Spleen (tissue), 11 donors: ENCODE measurements at regions not wholly inside any gene's neighbourhood (a gene's known extent, or its start where the extent isn't known, plus 50 kb on each side); places are given as distances from the start of the nearest gene placed in this dataset.

Source experiments
- DNase-seq: peaks from one replicate; pipeline ENCODE4 v3.0.0-alpha.2; 2020
- H3K27ac ChIP-seq, 8 donors: fragments of 200-600 bp; sonication (generic) in 7 of 8; 1 replicate in 4 of 8; 2 replicates in 4 of 8; pipeline versions ENCODE4 v1.5.0 to v1.8.0; 2016 to 2021; ENCODE audit warnings: inconsistent platforms in 4 of 8, mild to moderate bottlenecking in 4 of 8, moderate library complexity in 1 of 8
- H3K27me3 ChIP-seq, 7 donors: fragments of 200-600 bp; sonication (generic) in 6 of 7; replicated peaks in 1 of 7; 1 replicate in 4 of 7; 2 replicates in 3 of 7; pipeline versions ENCODE4 v1.5.0 to v1.8.0; 2016 to 2021; ENCODE audit warnings: inconsistent platforms in 3 of 7, mild to moderate bottlenecking in 1 of 7
- H3K36me3 ChIP-seq, 6 donors: fragments of 200-600 bp; sonication (generic) in 5 of 6; 1 replicate in 4 of 6; 2 replicates in 2 of 6; pipeline versions ENCODE4 v1.5.0 to v1.8.0; 2016 to 2021; ENCODE audit warnings: inconsistent platforms in 2 of 6
- H3K4me1 ChIP-seq, 6 donors: fragments of 200-600 bp; sonication (generic) in 5 of 6; 1 replicate in 3 of 6; 2 replicates in 3 of 6; pipeline versions ENCODE4 v1.5.0 to v1.8.0; 2016 to 2021; ENCODE audit warnings: inconsistent platforms in 3 of 6
- H3K4me3 ChIP-seq, 8 donors: fragments of 200-600 bp; sonication (generic) in 7 of 8; 1 replicate in 4 of 8; 2 replicates in 4 of 8; pipeline versions ENCODE4 v1.5.0 to v1.8.0; 2016 to 2021; ENCODE audit warnings: inconsistent platforms in 4 of 8, mild to moderate bottlenecking in 4 of 8, moderate library complexity in 2 of 8
- H3K9me3 ChIP-seq, 8 donors: fragments of 200-600 bp; sonication (generic) in 7 of 8; 1 replicate in 4 of 8; 2 replicates in 4 of 8; pipeline versions ENCODE4 v1.5.0 to v1.8.0; 2016 to 2021; ENCODE audit warnings: inconsistent platforms in 4 of 8
- CTCF ChIP-seq, 11 experiments: fragments of 200-600 bp in 7 of 11; fragments of 450-650 bp in 4 of 11; sonication (generic) in 4 of 11; IDR thresholded peaks in 8 of 11; conservative IDR thresholded peaks in 3 of 11; 1 replicate in 7 of 11; 2 replicates in 4 of 11; pipeline versions ENCODE4 v1.4.0 to v1.8.0; 2016 to 2021; ENCODE audit warnings: antibody characterized with exemption in 11 of 11, inconsistent platforms in 4 of 11, mild to moderate bottlenecking in 1 of 11
- POLR2A ChIP-seq, 3 donors: fragments of 450-650 bp; IDR thresholded peaks; one replicate each; pipeline ENCODE4 v1.5.1; 2017; ENCODE audit warnings: antibody characterized with exemption in 3 of 3, mild to moderate bottlenecking in 1 of 3
- POLR2AphosphoS5 ChIP-seq, 3 donors: sonication (generic); formaldehyde crosslinking; IDR thresholded peaks; one replicate each; pipeline ENCODE4 v1.5.1; 2017; ENCODE audit warnings: antibody characterized with exemption in 3 of 3
- WGBS, 5 donors: extraction: QIAGEN DNeasy Blood & Tissue Kit in 3 of 5; methylation state at CpG; one replicate each; pipeline versions ENCODE4 v1.1.5 to v1.1.7; 2013 to 2018; 5-methylcytosine and 5-hydroxymethylcytosine counted together
- intact Hi-C: fragments of 100-400 bp; cut with DNase I; formaldehyde crosslinking; loops from one replicate; pipeline ENCODE4 v1.15.0; 2023; ENCODE audit warnings: low total_unique reads
- donor health status: healthy with polysubstance abuse.
- donor health status: DM: no; HTN: no; CAD: no; lungs with moderate emphysema.
- donor health status: DM: no; HTN: no; CAD: no.
- donor health status: Bipolar disorder and iron deficiency.
- donor health status: healthy.
- donor health status: DM: no; HTN: no; CAD: no.
- donor health status: DM: yes; HTN: yes; CAD: no.

DNA sequence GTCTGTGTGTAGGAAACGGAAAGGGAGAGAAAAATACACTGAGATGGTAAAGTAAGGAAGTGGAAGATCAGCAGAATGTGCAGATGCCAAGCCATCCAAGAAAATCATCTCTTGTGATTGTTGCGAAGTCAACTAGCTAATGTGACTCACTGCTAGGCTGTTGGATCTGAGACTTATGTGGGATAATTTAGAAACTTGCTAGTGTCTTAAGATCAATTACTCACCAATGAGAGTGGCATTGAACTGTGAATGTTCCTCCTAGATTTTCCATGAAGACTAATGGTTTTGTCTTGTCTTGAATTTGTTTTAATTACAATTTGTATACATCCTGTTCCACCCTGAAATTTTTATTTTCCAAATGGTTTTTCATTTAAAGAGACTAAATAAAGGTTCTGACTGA is 771.6 kb downstream of the EFNB2 start:
- Histone ChIP-seq H3K27me3 (no peaks in the 10 kb centered on the region), H3K36me3 (no peaks in the 10 kb centered on the region), H3K9me3 (peaks cover 0 to 7% (median 0%) of the 10 kb centered on the region in 8 donors), H3K4me1 (no peaks in the 10 kb centered on the region), H3K4me3 (no peak overlapping the region), H3K27ac (no peak overlapping the region)
- DNase-seq = no peak
- intact Hi-C loops = no loop called here
- no peak for TF ChIP-seq CTCF (IDR thresholded peaks at IDR 0.05 in 8 of 11, conservative IDR thresholded peaks at IDR 0.05 in 3 of 11)
- TF ChIP-seq POLR2A (IDR thresholded peaks at IDR 0.05) = no peak
- no peak for TF ChIP-seq POLR2AphosphoS5 (IDR thresholded peaks at IDR 0.05)
- WGBS, 5 donors = 80 to 98% (median 90%) methylated on average over 2 of the region's 2 CpGs

GRCh38 chr13:105762096-105762495 is 773.4 kb downstream of the EFNB2 start:
- Histone ChIP-seq H3K4me1 (no peaks in the 10 kb centered on the region), H3K4me3 (no peak overlapping the region), H3K9me3 (peaks cover 0 to 7% (median 0%) of the 10 kb centered on the region in 8 donors), H3K27me3 (no peaks in the 10 kb centered on the region), H3K36me3 (no peaks in the 10 kb centered on the region), H3K27ac (no peak overlapping the region)
- DNase-seq = no peak
- TF ChIP-seq POLR2A (IDR thresholded peaks at IDR 0.05) = no peak
- TF ChIP-seq CTCF (IDR thresholded peaks at IDR 0.05 in 8 of 11, conservative IDR thresholded peaks at IDR 0.05 in 3 of 11) = no peak
- TF ChIP-seq POLR2AphosphoS5 (IDR thresholded peaks at IDR 0.05) = no peak
- intact Hi-C loops = no loop called here
- WGBS, 5 donors = 72 to 90% (median 78%) methylated on average over 4 of the region's 4 CpGs

GRCh38 chr13:105758918-105759860 is 776.3 kb downstream of the EFNB2 start:
- Histone ChIP-seq H3K27ac (no peak overlapping the region), H3K9me3 (peaks cover 0 to 7% (median 0%) of the 10 kb centered on the region in 8 donors), H3K27me3 (no peaks in the 10 kb centered on the region), H3K4me3 (no peak overlapping the region), H3K4me1 (no peaks in the 10 kb centered on the region), H3K36me3 (no peaks in the 10 kb centered on the region)
- DNase-seq = no peak
- intact Hi-C loops = no loop called here
- WGBS, 5 donors = 85 to 90% (median 88%) methylated on average over 6 of the region's 6 CpGs
- TF ChIP-seq POLR2A (IDR thresholded peaks at IDR 0.05) = no peak
- no peak for TF ChIP-seq POLR2AphosphoS5 (IDR thresholded peaks at IDR 0.05)
- TF ChIP-seq CTCF (IDR thresholded peaks at IDR 0.05 in 8 of 11, conservative IDR thresholded peaks at IDR 0.05 in 3 of 11) = no peak

DNA sequence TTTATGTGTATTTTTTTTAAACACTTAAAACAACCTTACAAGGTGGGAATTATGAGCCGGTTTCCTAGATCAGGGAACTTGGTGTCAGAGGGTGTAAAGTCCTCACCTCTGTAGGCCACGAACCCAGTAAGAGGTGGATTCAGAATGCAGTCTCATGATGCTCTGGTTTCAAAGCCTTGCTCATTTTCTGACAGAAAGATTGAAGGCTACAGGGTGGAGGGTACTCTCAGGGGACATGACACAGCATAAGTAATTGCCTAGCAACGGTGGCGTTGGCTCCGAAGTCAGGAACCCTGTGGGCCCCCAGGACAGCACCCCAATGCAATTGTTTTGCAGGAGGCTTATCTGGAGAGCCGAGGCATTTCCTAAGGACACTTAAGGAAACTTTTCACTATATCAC is 794.7 kb downstream of the EFNB2 start:
- TF ChIP-seq POLR2A (IDR thresholded peaks at IDR 0.05) (no peak), CTCF (IDR thresholded peaks at IDR 0.05 in 8 of 11, conservative IDR thresholded peaks at IDR 0.05 in 3 of 11) (no peak), POLR2AphosphoS5 (IDR thresholded peaks at IDR 0.05) (no peak)
- no peaks in the 10 kb centered on the region for H3K4me1 ChIP-seq
- 15 to 33% (median 24%) methylated on average over 6 of the region's 6 CpGs for WGBS, 5 donors
- H3K27me3 ChIP-seq = no peaks in the 10 kb centered on the region
- no peak overlapping the region for H3K4me3 ChIP-seq
- H3K9me3 ChIP-seq = peaks cover 0 to 8% (median 0%) of the 10 kb centered on the region in 8 donors
- H3K36me3 ChIP-seq = no peaks in the 10 kb centered on the region
- intact Hi-C loops = no loop called here
- no peak for DNase-seq
- H3K27ac ChIP-seq = no peak overlapping the region
